ENCODE measurements at regions not wholly inside any gene's neighbourhood (a gene's known extent, or its start where the extent isn't known, plus 50 kb on each side); places are given as distances from the start of the nearest gene placed in this dataset.

DNA sequence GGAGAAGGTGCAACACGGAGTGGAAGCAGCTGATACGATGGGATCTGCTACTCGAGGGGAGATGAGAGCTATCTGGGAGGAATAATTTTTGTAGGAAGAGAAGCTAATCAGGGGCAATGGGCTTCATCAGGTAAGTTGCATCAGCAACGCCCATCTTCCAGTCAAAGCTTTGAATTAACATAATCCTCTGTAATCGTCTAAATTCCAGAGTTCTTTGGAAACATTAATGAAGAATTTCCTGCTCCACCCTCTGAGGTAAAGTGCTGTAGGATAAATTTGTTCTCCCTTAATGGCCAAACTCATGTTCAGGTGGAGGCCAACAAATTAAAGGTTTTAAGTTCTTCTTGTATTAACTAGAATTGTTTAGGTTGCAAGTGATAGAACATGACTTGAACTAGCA lies 94.0 kb upstream of the KAZN start:
- FAIRE-seq: no peak
- Histone ChIP-seq H3K4me3 (ENCODE audit: low read depth, low read length) (no peak overlapping the region), H3K36me3 (ENCODE audit: control insufficient read depth, insufficient read depth, low read length) (no peaks in the 10 kb centered on the region), H3K27me3 (ENCODE audit: control insufficient read depth, insufficient read depth, low read length) (no peaks in the 10 kb centered on the region)
- DNase-seq (ENCODE audit: low read depth): no peak
- TF ChIP-seq, protein P1, sequence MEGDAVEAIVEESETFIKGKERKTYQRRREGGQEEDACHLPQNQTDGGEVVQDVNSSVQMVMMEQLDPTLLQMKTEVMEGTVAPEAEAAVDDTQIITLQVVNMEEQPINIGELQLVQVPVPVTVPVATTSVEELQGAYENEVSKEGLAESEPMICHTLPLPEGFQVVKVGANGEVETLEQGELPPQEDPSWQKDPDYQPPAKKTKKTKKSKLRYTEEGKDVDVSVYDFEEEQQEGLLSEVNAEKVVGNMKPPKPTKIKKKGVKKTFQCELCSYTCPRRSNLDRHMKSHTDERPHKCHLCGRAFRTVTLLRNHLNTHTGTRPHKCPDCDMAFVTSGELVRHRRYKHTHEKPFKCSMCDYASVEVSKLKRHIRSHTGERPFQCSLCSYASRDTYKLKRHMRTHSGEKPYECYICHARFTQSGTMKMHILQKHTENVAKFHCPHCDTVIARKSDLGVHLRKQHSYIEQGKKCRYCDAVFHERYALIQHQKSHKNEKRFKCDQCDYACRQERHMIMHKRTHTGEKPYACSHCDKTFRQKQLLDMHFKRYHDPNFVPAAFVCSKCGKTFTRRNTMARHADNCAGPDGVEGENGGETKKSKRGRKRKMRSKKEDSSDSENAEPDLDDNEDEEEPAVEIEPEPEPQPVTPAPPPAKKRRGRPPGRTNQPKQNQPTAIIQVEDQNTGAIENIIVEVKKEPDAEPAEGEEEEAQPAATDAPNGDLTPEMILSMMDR (IDR thresholded peaks at IDR 0.05; ENCODE audit: insufficient read depth, low read length, severe bottlenecking): no peak

DNA sequence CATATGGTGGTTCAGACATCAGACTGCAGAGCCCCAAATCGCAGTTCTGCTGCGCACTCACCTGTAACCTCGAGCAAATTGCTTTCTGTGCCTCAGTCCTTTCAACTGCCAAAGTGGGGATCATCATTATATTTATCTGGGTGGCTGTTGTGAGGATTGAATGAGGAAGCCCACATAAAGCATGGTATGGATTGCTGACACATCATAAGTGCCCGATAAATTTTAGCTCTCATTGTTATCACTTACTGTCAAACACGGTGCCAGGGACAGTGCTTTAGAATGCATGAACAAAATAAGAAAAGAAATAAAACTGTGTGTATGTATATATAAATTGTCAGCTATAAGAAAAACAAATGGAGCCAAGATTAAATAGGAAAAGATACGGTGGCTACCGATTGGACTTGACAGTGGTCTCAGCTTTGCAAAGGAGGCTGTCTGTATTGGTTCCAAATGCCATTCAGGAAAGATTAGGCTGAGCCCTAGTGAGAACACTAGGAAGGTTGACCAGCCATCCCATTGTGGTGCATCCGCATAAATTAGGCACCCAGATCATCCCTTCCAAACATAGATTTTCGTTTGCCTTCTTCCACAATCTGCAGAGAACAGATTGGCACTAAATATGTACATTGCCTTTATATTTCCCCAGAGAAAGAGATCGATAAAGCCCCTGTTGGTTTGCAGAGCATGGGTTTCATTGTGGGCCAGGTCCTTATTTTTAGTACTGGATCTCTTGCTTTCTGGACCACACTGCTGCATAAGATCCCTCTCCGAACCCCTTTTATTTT lies 91.8 kb upstream of the KAZN start:
- TF ChIP-seq, protein P1 (IDR thresholded peaks at IDR 0.05; ENCODE audit: insufficient read depth, low read length, severe bottlenecking): no peak
- H3K27me3 ChIP-seq (ENCODE audit: control insufficient read depth, insufficient read depth, low read length): no peaks in the 10 kb centered on the region
- H3K36me3 ChIP-seq (ENCODE audit: control insufficient read depth, insufficient read depth, low read length): no peaks in the 10 kb centered on the region
- FAIRE-seq: no peak
- H3K4me3 ChIP-seq (ENCODE audit: low read depth, low read length): no peak overlapping the region
- DNase-seq (ENCODE audit: low read depth): no peak

DNA sequence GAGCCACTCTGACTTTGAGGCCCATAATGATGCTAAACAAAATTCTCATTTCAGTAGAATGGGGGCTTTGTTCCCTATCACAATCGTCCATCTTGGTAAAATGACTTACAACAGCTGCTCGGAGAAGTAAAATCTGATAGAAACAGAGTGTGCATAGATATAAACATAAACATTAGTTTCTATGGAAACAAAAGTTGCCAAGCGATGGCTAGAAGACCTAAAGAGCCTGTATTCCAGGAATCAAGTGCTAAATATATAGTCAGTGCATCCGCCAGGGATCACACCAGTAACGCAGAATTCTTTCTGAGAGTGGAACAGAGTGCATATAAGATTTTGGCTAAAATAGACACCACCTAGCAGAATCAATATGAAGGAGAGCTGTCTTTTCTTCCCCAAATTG lies 91.2 kb upstream of the KAZN start:
- Histone ChIP-seq H3K36me3 (ENCODE audit: control insufficient read depth, insufficient read depth, low read length) (no peaks in the 10 kb centered on the region), H3K27me3 (ENCODE audit: control insufficient read depth, insufficient read depth, low read length) (no peaks in the 10 kb centered on the region), H3K4me3 (ENCODE audit: low read depth, low read length) (no peak overlapping the region)
- no peak for DNase-seq (ENCODE audit: low read depth)
- FAIRE-seq: no peak
- TF ChIP-seq, protein P1 (IDR thresholded peaks at IDR 0.05; ENCODE audit: insufficient read depth, low read length, severe bottlenecking): no peak

DNA sequence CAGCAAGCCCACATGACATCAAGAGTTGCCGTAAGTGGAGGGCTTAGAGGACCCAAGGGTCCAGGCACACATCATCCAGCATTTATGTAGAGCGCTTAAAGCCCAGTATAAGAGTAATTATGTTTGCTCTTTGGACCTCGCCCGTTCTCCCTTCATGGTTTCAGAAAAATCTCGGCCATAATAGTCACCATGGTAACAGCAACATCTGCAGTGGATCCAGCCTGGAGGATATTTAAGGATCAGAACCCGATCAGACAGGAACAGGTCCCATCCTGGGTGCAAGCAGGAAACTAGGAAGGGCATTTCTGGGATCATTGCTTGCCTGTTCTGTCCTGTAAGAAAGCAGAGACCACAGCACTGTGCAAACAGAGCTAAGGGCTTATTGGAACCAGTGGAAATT lies 89.9 kb upstream of the KAZN start:
- TF ChIP-seq, protein P1 (IDR thresholded peaks at IDR 0.05; ENCODE audit: insufficient read depth, low read length, severe bottlenecking): no peak
- FAIRE-seq: no peak
- no peak for DNase-seq (ENCODE audit: low read depth)

DNA sequence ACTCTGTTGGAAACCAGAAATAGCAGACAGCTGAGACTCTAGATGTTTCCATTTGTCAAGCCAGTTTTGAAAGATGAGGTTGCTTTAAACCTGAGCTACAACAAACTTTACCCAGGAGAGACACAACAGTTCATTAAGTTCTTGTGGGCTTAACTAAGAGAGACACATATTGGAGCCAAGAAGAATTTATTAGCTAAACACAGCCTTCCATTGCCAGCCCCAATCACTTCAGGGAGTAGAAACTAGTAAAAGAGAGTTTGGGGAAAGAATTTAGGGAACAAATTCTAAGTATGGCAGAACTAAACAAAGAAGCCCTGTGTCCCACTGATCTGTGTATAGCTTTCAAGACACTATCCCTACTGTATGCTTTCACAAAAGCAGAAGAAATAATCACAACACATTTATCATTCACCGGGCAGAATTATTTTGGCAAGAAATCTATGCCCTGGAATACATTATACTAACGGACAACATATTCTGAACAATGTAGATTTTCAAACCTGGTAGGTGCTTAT lies 87.3 kb upstream of the KAZN start:
- Histone ChIP-seq H3K36me3 (ENCODE audit: control insufficient read depth, insufficient read depth, low read length) (no peaks in the 10 kb centered on the region), H3K4me3 (ENCODE audit: low read depth, low read length) (no peak overlapping the region), H3K27me3 (ENCODE audit: control insufficient read depth, insufficient read depth, low read length) (no peaks in the 10 kb centered on the region)
- DNase-seq (ENCODE audit: low read depth) (no peak), FAIRE-seq (no peak)
- TF ChIP-seq, protein P1 (IDR thresholded peaks at IDR 0.05; ENCODE audit: insufficient read depth, low read length, severe bottlenecking): no peak

More for the DNA sequence above, 89.9 kb upstream of the KAZN start:
- no peaks in the 10 kb centered on the region for H3K36me3 ChIP-seq (ENCODE audit: control insufficient read depth, insufficient read depth, low read length)
- no peaks in the 10 kb centered on the region for H3K27me3 ChIP-seq (ENCODE audit: control insufficient read depth, insufficient read depth, low read length)
- H3K4me3 ChIP-seq (ENCODE audit: low read depth, low read length): no peak overlapping the region

Data from bronchial epithelial cell (primary cell).